ENCODE measurements at regions not wholly inside any gene's neighbourhood (a gene's known extent, or its start where the extent isn't known, plus 50 kb on each side); places are given as distances from the start of the nearest gene placed in this dataset.
"Not testable (repeated sequence)": the region's sequence is repeated elsewhere in the genome, so short reads cannot be mapped to it uniquely, and the experiment has no call there.

- no peak for DNase-seq (ENCODE audit: low read depth)
These were observed 56.0 kb upstream of the FAM174A start for GRCh38 chr5:100479079-100479688.

GRCh38 chr5:100472091-100472490 is 63.1 kb upstream of the FAM174A start:
- no peak for DNase-seq (ENCODE audit: low read depth)

GRCh38 chr5:100469767-100470166 is 65.4 kb upstream of the FAM174A start:
- no peak for DNase-seq (ENCODE audit: low read depth)

GRCh38 chr5:100464418-100464817 is 70.8 kb upstream of the FAM174A start:
- DNase-seq (ENCODE audit: low read depth): peak; percentile 53

GRCh38 chr5:100456615-100457014 is 78.6 kb upstream of the FAM174A start:
- DNase-seq (ENCODE audit: low read depth): no peak

- DNase-seq (ENCODE audit: low read depth): no peak
These were observed 83.0 kb upstream of the FAM174A start for GRCh38 chr5:100452126-100452525.

GRCh38 chr5:100448111-100448528 is 87.1 kb upstream of the FAM174A start:
- DNase-seq (ENCODE audit: low read depth): no peak

GRCh38 chr5:100446879-100447430 is 88.2 kb upstream of the FAM174A start:
- no peak for DNase-seq (ENCODE audit: low read depth)

- peak; percentile 8 for DNase-seq (ENCODE audit: low read depth)
These were observed 90.2 kb upstream of the FAM174A start for GRCh38 chr5:100444961-100445360.

GRCh38 chr5:100434815-100435214 is 100.4 kb upstream of the FAM174A start:
- no peak for DNase-seq (ENCODE audit: low read depth)

GRCh38 chr5:100432741-100433140 is 102.4 kb upstream of the FAM174A start:
- DNase-seq (ENCODE audit: low read depth): no peak

GRCh38 chr5:100430268-100431195 is 104.6 kb upstream of the FAM174A start:
- peak; percentile 28 for DNase-seq (ENCODE audit: low read depth)

- no peak for DNase-seq (ENCODE audit: low read depth)
These were observed 110.4 kb upstream of the FAM174A start for GRCh38 chr5:100424787-100425186.

- DNase-seq (ENCODE audit: low read depth): no peak
These were observed 111.2 kb upstream of the FAM174A start for GRCh38 chr5:100424017-100424416.

GRCh38 chr5:100423330-100423729 is 111.8 kb upstream of the FAM174A start:
- no peak for DNase-seq (ENCODE audit: low read depth)

GRCh38 chr5:100421360-100421759 is 113.8 kb upstream of the FAM174A start:
- DNase-seq (ENCODE audit: low read depth): no peak

- no peak for DNase-seq (ENCODE audit: low read depth)
These were observed 116.9 kb upstream of the FAM174A start for GRCh38 chr5:100418231-100418630.

GRCh38 chr5:100409660-100410151 is 125.5 kb upstream of the FAM174A start:
- no peak for DNase-seq (ENCODE audit: low read depth)

- DNase-seq (ENCODE audit: low read depth): no peak
These were observed 128.1 kb upstream of the FAM174A start for GRCh38 chr5:100407053-100407452.

- peak; percentile 5 for DNase-seq (ENCODE audit: low read depth)
These were observed 128.5 kb upstream of the FAM174A start for GRCh38 chr5:100406640-100407039.

GRCh38 chr5:100402071-100402470 is 133.1 kb upstream of the FAM174A start:
- no peak for DNase-seq (ENCODE audit: low read depth)

- no peak for DNase-seq (ENCODE audit: low read depth)
These were observed 134.0 kb upstream of the FAM174A start for GRCh38 chr5:100401149-100401548.

- not testable (repeated sequence) for DNase-seq (ENCODE audit: low read depth)
These were observed 136.4 kb upstream of the FAM174A start for GRCh38 chr5:100398815-100399214.
